Mesenchymal stem cell (in vitro differentiated cells and primary cell): ENCODE measurements at regions not wholly inside any gene's neighbourhood (a gene's known extent, or its start where the extent isn't known, plus 50 kb on each side); places are given as distances from the start of the nearest gene placed in this dataset.

Experiments used
- DNase-seq: peaks from one replicate; pipeline ENCODE4 v3.0.0-alpha.2; 2013
- H2AFZ ChIP-seq: one replicate; pipeline ENCODE4 v1.6.1; 2013; ENCODE audit warnings: low read depth, mild to moderate bottlenecking, control low read depth, inconsistent platforms, low read length, moderate library complexity
- H2AK5ac ChIP-seq: 2 replicates; pipeline ENCODE4 v1.6.1; 2013; ENCODE audit warnings: low read length, moderate library complexity, mild to moderate bottlenecking, inconsistent platforms; ENCODE audit not compliant: severe bottlenecking
- H2BK120ac ChIP-seq: one replicate; pipeline ENCODE4 v1.6.1; 2013; ENCODE audit warnings: low read depth, mild to moderate bottlenecking, inconsistent platforms, low read length, moderate library complexity
- H2BK12ac ChIP-seq, 2 experiments: one replicate each; pipeline ENCODE4 v1.6.1; 2013; ENCODE audit warnings: inconsistent platforms in 2 of 2, low read length in 2 of 2, mild to moderate bottlenecking in 2 of 2, moderate library complexity in 2 of 2, control low read depth in 1 of 2
- H2BK15ac ChIP-seq: one replicate; pipeline ENCODE4 v1.6.1; 2013; ENCODE audit warnings: mild to moderate bottlenecking, low read depth, inconsistent platforms; ENCODE audit not compliant: poor library complexity, severe bottlenecking
- H2BK5ac ChIP-seq: 2 replicates; pipeline ENCODE4 v1.6.1; 2013; ENCODE audit warnings: low read depth, mild to moderate bottlenecking, low read length, control low read depth, inconsistent platforms; ENCODE audit not compliant: poor library complexity, severe bottlenecking
- H3K14ac ChIP-seq, 2 experiments: one replicate each; pipeline ENCODE4 v1.6.1; 2013; ENCODE audit warnings: inconsistent platforms in 2 of 2, low read length in 2 of 2, control low read depth in 1 of 2, mild to moderate bottlenecking in 1 of 2, moderate library complexity in 1 of 2
- H3K18ac ChIP-seq, 2 experiments: one replicate each; pipeline ENCODE4 v1.6.1; 2013; ENCODE audit warnings: inconsistent platforms in 2 of 2, low read length in 2 of 2, control low read depth in 1 of 2, low read depth in 1 of 2, mild to moderate bottlenecking in 1 of 2
- H3K23ac ChIP-seq, 2 experiments: one replicate each; pipeline ENCODE4 v1.6.1; 2013; ENCODE audit warnings: inconsistent platforms in 2 of 2, low read length in 2 of 2, mild to moderate bottlenecking in 2 of 2, moderate library complexity in 2 of 2, control low read depth in 1 of 2
- H3K27ac ChIP-seq: 2 replicates; pipeline ENCODE4 v1.5.1; 2013; ENCODE audit warnings: mild to moderate bottlenecking, moderate library complexity, low read length, control low read depth, inconsistent platforms; ENCODE audit not compliant: poor library complexity, severe bottlenecking
- H3K27me3 ChIP-seq, 2 experiments: 2 replicates each; pipeline versions ENCODE4 v1.6.1 to v1.7.0; 2013; ENCODE audit warnings: low read length in 2 of 2, mild to moderate bottlenecking in 2 of 2, moderate library complexity in 2 of 2, control low read depth in 1 of 2, inconsistent platforms in 1 of 2; ENCODE audit not compliant: control insufficient read depth in 1 of 2, insufficient read depth in 1 of 2
- H3K36me3 ChIP-seq, 2 experiments: 2 replicates each; pipeline versions ENCODE4 v1.6.1 to v1.7.0; 2013; ENCODE audit warnings: low read length in 2 of 2, control low read depth in 1 of 2, inconsistent platforms in 1 of 2, low read depth in 1 of 2, mild to moderate bottlenecking in 1 of 2; ENCODE audit not compliant: insufficient read depth in 2 of 2, control insufficient read depth in 1 of 2
- H3K4ac ChIP-seq, 2 experiments: one replicate each; pipeline ENCODE4 v1.6.1; 2013; ENCODE audit warnings: inconsistent platforms in 2 of 2, low read length in 2 of 2, mild to moderate bottlenecking in 2 of 2, moderate library complexity in 2 of 2, control low read depth in 1 of 2, low read depth in 1 of 2
- H3K4me1 ChIP-seq: 2 replicates; pipeline ENCODE4 v1.6.1; 2013; ENCODE audit warnings: low read depth, low read length, control low read depth; ENCODE audit not compliant: control insufficient read depth, insufficient read depth
- H3K4me2 ChIP-seq: 2 replicates; pipeline ENCODE4 v1.6.1; 2013; ENCODE audit warnings: low read length, mild to moderate bottlenecking, inconsistent platforms; ENCODE audit not compliant: poor library complexity, severe bottlenecking
- H3K4me3 ChIP-seq, 2 experiments: 2 replicates each; pipeline versions ENCODE4 v1.5.1 to v1.7.0; 2013; ENCODE audit warnings: low read length in 2 of 2, mild to moderate bottlenecking in 2 of 2, control low read depth in 1 of 2, low read depth in 1 of 2; ENCODE audit not compliant: insufficient read depth in 1 of 2
- H3K79me1 ChIP-seq: replicated peaks from 2 replicates; pipeline ENCODE4 v1.6.1; 2013; ENCODE audit warnings: mild to moderate bottlenecking, control low read depth, low read length, inconsistent platforms; ENCODE audit not compliant: poor library complexity, severe bottlenecking
- H3K9ac ChIP-seq: 2 replicates; pipeline ENCODE4 v1.7.0; 2013; ENCODE audit warnings: mild to moderate bottlenecking, low read length, moderate library complexity
- H3K9me3 ChIP-seq: 2 replicates; pipeline ENCODE4 v1.7.0; 2013; ENCODE audit warnings: mild to moderate bottlenecking, low read length; ENCODE audit not compliant: control insufficient read depth
- H4K8ac ChIP-seq: one replicate; pipeline ENCODE4 v1.6.1; 2013; ENCODE audit warnings: inconsistent platforms, mild to moderate bottlenecking, low read length, moderate library complexity
- H4K91ac ChIP-seq: one replicate; pipeline ENCODE4 v1.6.1; 2013; ENCODE audit warnings: mild to moderate bottlenecking, low read length, inconsistent platforms
- WGBS: methylation state at CpG from one replicate; pipeline ENCODE4 v1.1.7; 2013; ENCODE audit warnings: mixed read lengths; 5-methylcytosine and 5-hydroxymethylcytosine counted together

- Histone ChIP-seq H4K91ac (no peak overlapping the region), H3K9ac (no peak overlapping the region), H3K4me3 (no peak overlapping the region), H3K79me1 (no peaks in the 10 kb centered on the region), H3K4me2 (no peak overlapping the region), H3K23ac (no peak overlapping the region), H2AFZ (no peak overlapping the region), H3K27ac (no peak overlapping the region), H3K27me3 (no peaks in the 10 kb centered on the region), H3K18ac (no peak overlapping the region), H3K4ac (no peak overlapping the region), H3K4me1 (peaks cover 2% of the 10 kb centered on the region), H2BK5ac (no peak overlapping the region), H2BK15ac (no peak overlapping the region), H3K36me3 (no peaks in the 10 kb centered on the region), H3K9me3 (no peaks in the 10 kb centered on the region), H2BK120ac (no peak overlapping the region), H2BK12ac (no peak overlapping the region), H3K14ac (no peak overlapping the region), H4K8ac (no peak overlapping the region), H2AK5ac (no peak overlapping the region)
- no peak for DNase-seq
These were observed 223.0 kb upstream of the LRFN2 start for GRCh38 chr6:40810171-40810570.

- Histone ChIP-seq H3K9ac (no peak overlapping the region), H3K4me2 (no peak overlapping the region), H2BK12ac (no peak overlapping the region), H3K4ac (no peak overlapping the region), H3K4me1 (peaks cover 2% of the 10 kb centered on the region), H3K18ac (no peak overlapping the region), H2AK5ac (no peak overlapping the region), H2AFZ (no peak overlapping the region), H3K4me3 (no peak overlapping the region), H2BK5ac (no peak overlapping the region), H3K27me3 (peaks cover 0 to 4% of the 10 kb centered on the region in 2 experiments), H3K23ac (no peak overlapping the region), H3K36me3 (no peaks in the 10 kb centered on the region), H3K9me3 (no peaks in the 10 kb centered on the region), H3K14ac (no peak overlapping the region), H2BK15ac (no peak overlapping the region), H3K27ac (no peak overlapping the region), H4K91ac (no peak overlapping the region), H2BK120ac (no peak overlapping the region), H4K8ac (no peak overlapping the region), H3K79me1 (no peaks in the 10 kb centered on the region)
- no CpG with 5 or more reads among the region's 1 CpG for WGBS
- DNase-seq, result no peak
These were observed 222.5 kb upstream of the LRFN2 start for GRCh38 chr6:40809627-40810026.

GRCh38 chr6:40807484-40807883 is 220.3 kb upstream of the LRFN2 start:
- 80% methylated on average over 5 of the region's 5 CpGs for WGBS

DNA sequence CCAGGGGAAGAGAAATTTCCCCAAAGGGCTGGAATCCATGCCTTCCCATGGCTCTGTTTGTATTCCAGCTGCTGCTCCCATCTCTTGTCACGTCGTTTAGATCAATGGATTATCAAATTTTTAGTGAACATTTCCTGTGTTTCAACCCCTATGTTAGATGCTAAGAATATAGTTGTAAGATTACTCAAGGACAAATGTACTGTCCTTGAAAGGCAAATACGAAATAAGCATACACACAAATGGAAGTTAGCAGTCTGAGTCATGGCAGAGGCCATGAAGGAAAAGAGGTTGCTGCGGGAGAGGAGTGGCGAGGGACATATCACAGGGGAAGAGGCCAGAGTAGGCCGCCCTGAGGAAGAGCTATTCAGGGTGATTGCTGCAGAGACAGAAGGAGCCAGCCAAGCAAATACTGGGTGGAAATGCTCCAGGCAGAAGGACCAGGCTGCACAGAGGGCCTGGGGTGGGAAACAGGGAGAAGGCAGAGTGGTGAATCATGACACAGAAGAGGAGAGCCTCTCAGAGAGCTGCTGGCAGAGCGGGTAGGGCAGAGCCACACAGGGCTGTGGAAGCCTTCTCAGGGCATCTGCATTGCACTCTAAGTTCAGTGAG is 219.2 kb upstream of the LRFN2 start:
- 73% methylated on average over 7 of the region's 7 CpGs for WGBS
- Histone ChIP-seq H3K4ac (no peak overlapping the region), H2BK120ac (no peak overlapping the region)

More at GRCh38 chr6:40807484-40807883, 220.3 kb upstream of the LRFN2 start:
- Histone ChIP-seq H3K9me3 (no peaks in the 10 kb centered on the region), H3K18ac (no peak overlapping the region), H4K91ac (no peak overlapping the region), H2AK5ac (no peak overlapping the region), H3K4me1 (peaks cover 2% of the 10 kb centered on the region), H2BK5ac (no peak overlapping the region), H2BK120ac (no peak overlapping the region), H3K79me1 (no peaks in the 10 kb centered on the region), H3K23ac (no peak overlapping the region), H2BK15ac (no peak overlapping the region), H3K27me3 (peaks cover 0 to 4% of the 10 kb centered on the region in 2 experiments), H2BK12ac (no peak overlapping the region), H3K4me2 (no peak overlapping the region), H3K4me3 (no peak overlapping the region), H2AFZ (no peak overlapping the region), H3K4ac (no peak overlapping the region), H3K14ac (no peak overlapping the region), H4K8ac (no peak overlapping the region), H3K36me3 (no peaks in the 10 kb centered on the region), H3K27ac (no peak overlapping the region), H3K9ac (no peak overlapping the region)
- DNase-seq, result peak; percentile 12

More for the DNA sequence above, 219.2 kb upstream of the LRFN2 start:
- H2BK15ac ChIP-seq, result no peak overlapping the region
- peaks cover 0 to 7% of the 10 kb centered on the region in 2 experiments for H3K27me3 ChIP-seq
- peak overlapping the region; percentile 6 for H2AFZ ChIP-seq
- no peaks in the 10 kb centered on the region for H3K36me3 ChIP-seq
- no peak overlapping the region for H3K4me3 ChIP-seq
- H3K18ac ChIP-seq, result no peak overlapping the region
- no peak overlapping the region for H3K14ac ChIP-seq
- H3K23ac ChIP-seq, result no peak overlapping the region
- no peaks in the 10 kb centered on the region for H3K79me1 ChIP-seq
- H3K4me2 ChIP-seq, result no peak overlapping the region
- H4K8ac ChIP-seq, result no peak overlapping the region
- H2BK12ac ChIP-seq, result no peak overlapping the region
- H3K27ac ChIP-seq, result no peak overlapping the region
- H3K9ac ChIP-seq, result no peak overlapping the region
- H2AK5ac ChIP-seq, result no peak overlapping the region
- no peaks in the 10 kb centered on the region for H3K9me3 ChIP-seq
- no peak overlapping the region for H4K91ac ChIP-seq
- H2BK5ac ChIP-seq, result no peak overlapping the region
- H3K4me1 ChIP-seq, result peaks cover 4% of the 10 kb centered on the region
- peak; percentile 37 for DNase-seq
